ENCODE measurements at regions not wholly inside any gene's neighbourhood (a gene's known extent, or its start where the extent isn't known, plus 50 kb on each side); places are given as distances from the start of the nearest gene placed in this dataset.

DNA sequence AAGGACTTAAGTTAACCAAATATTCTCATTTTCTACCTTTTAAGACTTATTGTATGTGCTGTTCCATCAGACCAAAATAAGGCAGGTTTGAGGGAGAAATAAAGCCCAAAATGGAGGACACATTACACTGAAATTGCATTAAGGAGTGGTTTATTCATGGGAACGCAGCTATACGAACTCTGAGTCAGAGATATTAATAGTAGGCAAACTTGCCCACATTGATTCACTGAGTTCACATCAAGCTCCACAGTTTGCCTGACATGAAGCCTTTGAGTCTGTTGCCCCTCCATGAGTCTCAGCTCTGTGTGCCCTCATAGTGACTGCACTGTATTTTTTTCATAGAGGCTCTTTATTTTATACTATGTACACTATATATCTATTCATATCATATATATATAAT, 135.0 kb upstream of the SNX2 start:
- peaks cover 1% of the 10 kb centered on the region for H3K36me3 Mint-ChIP-seq (ENCODE audit: low read depth)
- TF ChIP-seq, protein P1, sequence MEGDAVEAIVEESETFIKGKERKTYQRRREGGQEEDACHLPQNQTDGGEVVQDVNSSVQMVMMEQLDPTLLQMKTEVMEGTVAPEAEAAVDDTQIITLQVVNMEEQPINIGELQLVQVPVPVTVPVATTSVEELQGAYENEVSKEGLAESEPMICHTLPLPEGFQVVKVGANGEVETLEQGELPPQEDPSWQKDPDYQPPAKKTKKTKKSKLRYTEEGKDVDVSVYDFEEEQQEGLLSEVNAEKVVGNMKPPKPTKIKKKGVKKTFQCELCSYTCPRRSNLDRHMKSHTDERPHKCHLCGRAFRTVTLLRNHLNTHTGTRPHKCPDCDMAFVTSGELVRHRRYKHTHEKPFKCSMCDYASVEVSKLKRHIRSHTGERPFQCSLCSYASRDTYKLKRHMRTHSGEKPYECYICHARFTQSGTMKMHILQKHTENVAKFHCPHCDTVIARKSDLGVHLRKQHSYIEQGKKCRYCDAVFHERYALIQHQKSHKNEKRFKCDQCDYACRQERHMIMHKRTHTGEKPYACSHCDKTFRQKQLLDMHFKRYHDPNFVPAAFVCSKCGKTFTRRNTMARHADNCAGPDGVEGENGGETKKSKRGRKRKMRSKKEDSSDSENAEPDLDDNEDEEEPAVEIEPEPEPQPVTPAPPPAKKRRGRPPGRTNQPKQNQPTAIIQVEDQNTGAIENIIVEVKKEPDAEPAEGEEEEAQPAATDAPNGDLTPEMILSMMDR (IDR thresholded peaks at IDR 0.05): no peak
- H3K4me3 Mint-ChIP-seq (ENCODE audit: unreplicated experiment): no peak overlapping the region
- peaks cover 6% of the 10 kb centered on the region for H3K9me3 Mint-ChIP-seq (ENCODE audit: low read depth)
- peaks cover 11% of the 10 kb centered on the region for H3K4me1 Mint-ChIP-seq (ENCODE audit: low read depth)
- H3K27ac Mint-ChIP-seq (ENCODE audit: unreplicated experiment): peak overlapping the region; percentile 49
- DNase-seq (ENCODE audit: low spot score): no peak
- H3K27me3 Mint-ChIP-seq (ENCODE audit: low read depth): no peaks in the 10 kb centered on the region

DNA sequence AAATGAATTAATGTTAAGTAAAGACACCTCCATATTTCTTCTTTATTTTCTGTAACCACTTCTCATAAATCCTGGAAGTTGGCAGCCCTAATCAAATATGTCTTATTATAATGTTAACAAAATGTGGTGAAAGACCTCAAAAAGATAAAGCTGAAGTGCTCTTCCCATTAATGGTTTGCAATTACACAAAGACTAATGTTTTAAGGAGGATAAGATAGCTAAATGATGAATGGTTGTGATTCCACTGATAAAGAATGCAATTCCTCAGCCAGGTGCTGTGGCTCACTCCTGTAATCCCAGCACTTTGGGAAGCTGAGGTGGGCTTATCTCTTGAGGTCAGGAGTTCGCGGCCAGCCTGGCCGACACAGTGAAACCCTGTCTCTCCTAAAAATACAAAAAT, 125.8 kb upstream of the SNX2 start:
- DNase-seq (ENCODE audit: low spot score): no peak
- Mint-ChIP-seq H3K27me3 (ENCODE audit: low read depth) (peaks cover 2% of the 10 kb centered on the region), H3K9me3 (ENCODE audit: low read depth) (no peaks in the 10 kb centered on the region), H3K4me1 (ENCODE audit: low read depth) (peaks cover 18% of the 10 kb centered on the region), H3K27ac (ENCODE audit: unreplicated experiment) (no peak overlapping the region), H3K4me3 (ENCODE audit: unreplicated experiment) (no peak overlapping the region), H3K36me3 (ENCODE audit: low read depth) (no peaks in the 10 kb centered on the region)
- TF ChIP-seq, protein P1 (IDR thresholded peaks at IDR 0.05): no peak

DNA sequence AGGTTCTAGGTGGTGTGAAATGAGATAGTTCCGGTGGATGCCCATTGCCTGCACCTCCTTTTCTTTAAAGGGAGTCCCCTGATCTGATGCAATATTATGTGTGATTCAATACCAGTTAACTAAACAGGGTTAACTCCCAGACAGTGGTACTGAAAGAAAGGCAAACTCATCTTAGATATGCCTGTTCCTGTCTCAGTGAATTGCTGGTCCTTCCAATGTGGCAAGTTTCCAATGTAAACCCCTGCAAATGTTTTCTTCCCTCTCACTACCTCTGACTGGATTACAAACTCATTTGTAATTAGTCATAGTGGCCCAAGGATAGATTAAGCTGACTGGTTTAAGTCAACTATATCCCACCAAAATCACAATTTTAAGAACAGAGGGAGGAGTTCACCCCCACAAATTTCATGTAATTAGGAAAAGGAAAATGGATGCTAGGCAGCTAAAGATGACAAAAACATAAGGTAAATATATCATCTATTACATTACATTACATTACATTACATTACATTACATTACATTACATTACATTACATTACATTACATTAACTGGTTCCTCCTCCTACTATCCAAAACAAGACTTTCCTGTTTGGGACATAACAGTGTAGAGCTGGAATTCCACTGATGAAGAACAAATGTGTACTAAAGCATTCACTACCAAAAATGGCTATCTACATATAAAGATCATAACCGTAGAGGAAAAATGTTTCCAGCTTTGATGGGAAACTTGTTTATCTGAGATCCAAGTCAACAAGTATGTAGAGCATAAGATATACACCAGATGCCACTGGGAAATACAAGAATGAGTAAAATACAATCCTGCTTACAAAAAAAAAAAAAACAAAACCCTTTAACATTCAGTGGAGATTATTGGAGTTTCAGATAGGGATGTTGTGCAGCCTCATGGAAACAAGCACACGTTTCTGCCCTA, 121.5 kb upstream of the SNX2 start:
- H3K4me3 Mint-ChIP-seq (ENCODE audit: unreplicated experiment): no peak overlapping the region
- TF ChIP-seq, protein P1 (IDR thresholded peaks at IDR 0.05): no peak
- H3K9me3 Mint-ChIP-seq (ENCODE audit: low read depth): no peaks in the 10 kb centered on the region
- no peak for DNase-seq (ENCODE audit: low spot score)
- H3K36me3 Mint-ChIP-seq (ENCODE audit: low read depth): no peaks in the 10 kb centered on the region
- peak overlapping the region; percentile 81 for H3K27ac Mint-ChIP-seq (ENCODE audit: unreplicated experiment)
- H3K4me1 Mint-ChIP-seq (ENCODE audit: low read depth): peaks cover 33% of the 10 kb centered on the region
- no peaks in the 10 kb centered on the region for H3K27me3 Mint-ChIP-seq (ENCODE audit: low read depth)

DNA sequence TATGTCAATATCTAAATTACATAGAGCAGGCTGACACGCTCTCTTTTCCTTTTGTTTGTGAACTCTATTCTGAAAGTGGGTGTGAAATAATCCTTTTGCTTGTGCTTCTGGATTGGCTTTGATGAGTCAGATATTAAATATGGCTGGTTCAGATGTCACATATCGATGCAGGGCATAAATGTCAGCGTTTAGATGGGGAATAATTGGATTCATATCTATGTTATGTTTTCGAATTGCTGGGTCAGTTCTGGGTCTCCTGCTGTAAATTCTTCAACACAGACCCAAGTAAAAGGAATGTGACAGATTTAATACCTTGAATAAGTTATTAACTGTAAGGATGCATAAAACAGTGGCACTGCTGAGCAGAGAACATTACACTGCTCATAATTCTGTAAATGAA, 118.7 kb upstream of the SNX2 start:
- H3K4me3 Mint-ChIP-seq (ENCODE audit: unreplicated experiment): no peak overlapping the region
- TF ChIP-seq, protein P1 (IDR thresholded peaks at IDR 0.05): no peak
- no peak for DNase-seq (ENCODE audit: low spot score)

DNA sequence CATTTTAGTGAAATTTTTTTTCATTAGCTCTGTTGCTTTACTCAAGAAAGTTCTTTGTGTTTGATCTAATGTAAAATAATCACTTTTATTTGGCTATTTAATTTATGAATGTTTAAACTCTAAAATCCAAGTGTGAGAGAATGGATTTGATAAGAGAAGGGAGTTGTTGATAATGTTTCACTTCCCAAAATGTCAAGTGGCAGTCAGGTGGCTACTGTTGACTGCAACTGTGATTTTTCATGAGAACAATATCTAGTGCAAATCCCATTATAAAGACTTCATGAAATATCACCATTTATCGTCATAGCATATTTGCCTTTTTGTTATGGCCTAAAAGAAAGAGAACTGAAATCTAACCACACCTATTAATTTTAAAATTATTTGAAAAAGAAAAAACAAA, 118.3 kb upstream of the SNX2 start:
- TF ChIP-seq, protein P1 (IDR thresholded peaks at IDR 0.05): no peak
- Mint-ChIP-seq H3K4me1 (ENCODE audit: low read depth) (peaks cover 38% of the 10 kb centered on the region), H3K27ac (ENCODE audit: unreplicated experiment) (no peak overlapping the region)

More for the DNA sequence above, 118.7 kb upstream of the SNX2 start:
- Mint-ChIP-seq H3K9me3 (ENCODE audit: low read depth) (no peaks in the 10 kb centered on the region), H3K36me3 (ENCODE audit: low read depth) (no peaks in the 10 kb centered on the region), H3K4me1 (ENCODE audit: low read depth) (peaks cover 34% of the 10 kb centered on the region), H3K27ac (ENCODE audit: unreplicated experiment) (peak overlapping the region; percentile 70), H3K27me3 (ENCODE audit: low read depth) (no peaks in the 10 kb centered on the region)

More for the DNA sequence above, 118.3 kb upstream of the SNX2 start:
- DNase-seq (ENCODE audit: low spot score): no peak
- H3K9me3 Mint-ChIP-seq (ENCODE audit: low read depth): no peaks in the 10 kb centered on the region
- H3K36me3 Mint-ChIP-seq (ENCODE audit: low read depth): no peaks in the 10 kb centered on the region
- no peaks in the 10 kb centered on the region for H3K27me3 Mint-ChIP-seq (ENCODE audit: low read depth)
- H3K4me3 Mint-ChIP-seq (ENCODE audit: unreplicated experiment): no peak overlapping the region

All from chondrocyte (in vitro differentiated cells).